ENCODE measurements at regions not wholly inside any gene's neighbourhood (a gene's known extent, or its start where the extent isn't known, plus 50 kb on each side); places are given as distances from the start of the nearest gene placed in this dataset.

GRCh38 chr1:195902779-195903178 is 705.5 kb downstream of the KCNT2 start:
- Histone ChIP-seq H3K9me2 (replicated peaks; ENCODE audit: control insufficient read depth, low read length) (no peaks in the 10 kb centered on the region), H4K20me1 (ENCODE audit: control insufficient read depth, insufficient read depth, low read depth, low read length) (no peaks in the 10 kb centered on the region), H3K4me3 (ENCODE audit: low read length) (no peak overlapping the region), H3K4me1 (ENCODE audit: control insufficient read depth, low read length) (no peaks in the 10 kb centered on the region), H3K36me3 (ENCODE audit: control insufficient read depth, low read length) (no peaks in the 10 kb centered on the region), H3K9me3 (ENCODE audit: control insufficient read depth, insufficient read depth, low read length) (no peaks in the 10 kb centered on the region), H3K79me2 (ENCODE audit: control insufficient read depth, low read length) (no peaks in the 10 kb centered on the region), H3F3A (ENCODE audit: control insufficient read depth, insufficient read depth) (no peaks in the 10 kb centered on the region), H3K27ac (ENCODE audit: low read depth, low read length) (no peak overlapping the region), H3K4me2 (ENCODE audit: low read length) (no peak overlapping the region), H3K27me3 (ENCODE audit: control insufficient read depth, low read length) (no peaks in the 10 kb centered on the region)
- no peak for TF ChIP-seq EZH2phosphoT487 (IDR thresholded peaks at IDR 0.05; ENCODE audit: borderline replicate concordance, low read length)
- TF ChIP-seq CTCF (IDR thresholded peaks at IDR 0.05; ENCODE audit: low read depth, low read length, poor library complexity, severe bottlenecking): no peak

- Histone ChIP-seq H3K79me2 (ENCODE audit: control insufficient read depth, low read length) (no peaks in the 10 kb centered on the region), H3K36me3 (ENCODE audit: control insufficient read depth, low read length) (no peaks in the 10 kb centered on the region), H3K4me3 (ENCODE audit: low read length) (no peak overlapping the region), H3K4me1 (ENCODE audit: control insufficient read depth, low read length) (no peaks in the 10 kb centered on the region), H3K27ac (ENCODE audit: low read depth, low read length) (no peak overlapping the region), H3K9me2 (replicated peaks; ENCODE audit: control insufficient read depth, low read length) (no peaks in the 10 kb centered on the region), H4K20me1 (ENCODE audit: control insufficient read depth, insufficient read depth, low read depth, low read length) (no peaks in the 10 kb centered on the region), H3F3A (ENCODE audit: control insufficient read depth, insufficient read depth) (no peaks in the 10 kb centered on the region), H3K27me3 (ENCODE audit: control insufficient read depth, low read length) (no peaks in the 10 kb centered on the region), H3K4me2 (ENCODE audit: low read length) (no peak overlapping the region), H3K9me3 (ENCODE audit: control insufficient read depth, insufficient read depth, low read length) (no peaks in the 10 kb centered on the region; the same call in 1 of the 2 replicates)
- no peak for TF ChIP-seq CTCF (IDR thresholded peaks at IDR 0.05; ENCODE audit: low read depth, low read length, poor library complexity, severe bottlenecking)
- no peak for TF ChIP-seq EZH2phosphoT487 (IDR thresholded peaks at IDR 0.05; ENCODE audit: borderline replicate concordance, low read length)
These were observed 708.4 kb downstream of the KCNT2 start for GRCh38 chr1:195899762-195900352.

- no peaks in the 10 kb centered on the region; the same call in 1 of the 2 replicates for H3K9me3 ChIP-seq (ENCODE audit: control insufficient read depth, insufficient read depth, low read length)
- no peaks in the 10 kb centered on the region for H3K79me2 ChIP-seq (ENCODE audit: control insufficient read depth, low read length)
- H3K9me2 ChIP-seq (replicated peaks; ENCODE audit: control insufficient read depth, low read length): no peaks in the 10 kb centered on the region
- no peaks in the 10 kb centered on the region for H4K20me1 ChIP-seq (ENCODE audit: control insufficient read depth, insufficient read depth, low read depth, low read length)
- no peak overlapping the region for H3K4me2 ChIP-seq (ENCODE audit: low read length)
- H3K4me3 ChIP-seq (ENCODE audit: low read length): no peak overlapping the region
- TF ChIP-seq CTCF (IDR thresholded peaks at IDR 0.05; ENCODE audit: low read depth, low read length, poor library complexity, severe bottlenecking) (no peak), EZH2phosphoT487 (IDR thresholded peaks at IDR 0.05; ENCODE audit: borderline replicate concordance, low read length) (no peak)
- no peaks in the 10 kb centered on the region for H3F3A ChIP-seq (ENCODE audit: control insufficient read depth, insufficient read depth)
- no peaks in the 10 kb centered on the region for H3K36me3 ChIP-seq (ENCODE audit: control insufficient read depth, low read length)
- no peaks in the 10 kb centered on the region for H3K27me3 ChIP-seq (ENCODE audit: control insufficient read depth, low read length)
- no peaks in the 10 kb centered on the region for H3K4me1 ChIP-seq (ENCODE audit: control insufficient read depth, low read length)
- H3K27ac ChIP-seq (ENCODE audit: low read depth, low read length): no peak overlapping the region
These were observed 709.3 kb downstream of the KCNT2 start for GRCh38 chr1:195898924-195899323.
